ENCODE measurements at regions not wholly inside any gene's neighbourhood (a gene's known extent, or its start where the extent isn't known, plus 50 kb on each side); places are given as distances from the start of the nearest gene placed in this dataset.
A peak's percentile ranks its signal among the peaks of the same experiment; 100 is the strongest.

DNA sequence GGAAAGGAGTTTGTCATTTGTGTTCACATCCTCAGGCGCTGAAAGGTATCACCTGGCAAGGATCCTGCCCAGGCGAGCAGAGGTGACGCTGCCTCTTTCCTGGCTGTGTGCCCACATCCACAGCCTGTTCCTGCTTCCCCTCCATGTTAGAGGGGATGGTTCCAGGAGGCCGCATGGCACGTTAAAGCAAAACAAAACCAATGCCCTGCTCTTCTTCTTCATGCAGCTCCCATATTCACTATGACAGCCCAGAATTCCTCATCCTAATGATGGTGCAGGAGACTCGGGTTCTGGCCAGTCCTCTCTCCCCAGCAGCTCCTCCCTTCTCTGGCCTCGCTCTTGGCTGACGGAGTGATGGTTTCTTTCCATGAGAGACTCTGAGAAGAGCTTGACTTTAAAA lies 678.5 kb upstream of the ANKRD30A start:
- H3K4me1 ChIP-seq (ENCODE audit: control insufficient read depth in 5 of 5, insufficient read depth in 5 of 5, low read length in 5 of 5): peaks cover 0 to 7% (median 3%) of the 10 kb centered on the region in 5 donors
- ATAC-seq (ENCODE audit: insufficient read depth, low FRiP score) (no peak), DNase-seq (peak in 1 of 3 donors; percentile 5)
- H3K27me3 ChIP-seq (ENCODE audit: control insufficient read depth in 3 of 3, insufficient read depth in 3 of 3, low read length in 2 of 3): no peaks in the 10 kb centered on the region
- H3K4me3 ChIP-seq: no peak overlapping the region
- H3K36me3 ChIP-seq (ENCODE audit: control insufficient read depth in 4 of 4, insufficient read depth in 4 of 4, low read length in 4 of 4): no peaks in the 10 kb centered on the region
- H3K9ac ChIP-seq (ENCODE audit: insufficient read depth in 1 of 2, low read length in 2 of 2): no peak overlapping the region
- H3K9me3 ChIP-seq (ENCODE audit: control insufficient read depth in 4 of 4, insufficient read depth in 3 of 4, low read length in 3 of 4): no peaks in the 10 kb centered on the region
- H3K27ac ChIP-seq (ENCODE audit: low read depth in 1 of 2, low read length in 1 of 2): peak overlapping the region in 1 of 2 donors; percentile 70
- TF ChIP-seq, protein P1, sequence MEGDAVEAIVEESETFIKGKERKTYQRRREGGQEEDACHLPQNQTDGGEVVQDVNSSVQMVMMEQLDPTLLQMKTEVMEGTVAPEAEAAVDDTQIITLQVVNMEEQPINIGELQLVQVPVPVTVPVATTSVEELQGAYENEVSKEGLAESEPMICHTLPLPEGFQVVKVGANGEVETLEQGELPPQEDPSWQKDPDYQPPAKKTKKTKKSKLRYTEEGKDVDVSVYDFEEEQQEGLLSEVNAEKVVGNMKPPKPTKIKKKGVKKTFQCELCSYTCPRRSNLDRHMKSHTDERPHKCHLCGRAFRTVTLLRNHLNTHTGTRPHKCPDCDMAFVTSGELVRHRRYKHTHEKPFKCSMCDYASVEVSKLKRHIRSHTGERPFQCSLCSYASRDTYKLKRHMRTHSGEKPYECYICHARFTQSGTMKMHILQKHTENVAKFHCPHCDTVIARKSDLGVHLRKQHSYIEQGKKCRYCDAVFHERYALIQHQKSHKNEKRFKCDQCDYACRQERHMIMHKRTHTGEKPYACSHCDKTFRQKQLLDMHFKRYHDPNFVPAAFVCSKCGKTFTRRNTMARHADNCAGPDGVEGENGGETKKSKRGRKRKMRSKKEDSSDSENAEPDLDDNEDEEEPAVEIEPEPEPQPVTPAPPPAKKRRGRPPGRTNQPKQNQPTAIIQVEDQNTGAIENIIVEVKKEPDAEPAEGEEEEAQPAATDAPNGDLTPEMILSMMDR (IDR thresholded peaks at IDR 0.05; ENCODE audit: control extremely low read depth, extremely low read depth): no peak
- WGBS, 2 donors: 71 to 77% methylated on average over 8 of the region's 8 CpGs

DNA sequence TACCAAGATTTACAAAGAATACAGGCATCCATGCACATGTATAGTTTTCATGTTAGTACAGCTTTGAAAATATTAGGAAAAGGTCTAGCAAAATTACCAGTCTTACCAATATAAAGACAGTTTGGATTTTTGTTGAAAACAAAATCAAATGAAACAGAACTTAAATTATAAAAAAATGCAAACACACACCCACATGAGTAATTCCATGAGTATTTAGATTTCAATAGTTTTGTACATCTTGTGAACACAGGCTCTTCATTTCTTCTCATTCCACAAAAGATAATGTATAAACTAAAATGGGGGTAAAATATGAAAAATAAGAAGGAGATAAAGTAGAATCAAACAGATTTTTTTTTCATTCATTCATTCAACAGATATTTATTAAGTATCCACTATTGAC lies 682.2 kb upstream of the ANKRD30A start:
- DNase-seq (no peak), ATAC-seq (ENCODE audit: insufficient read depth, low FRiP score) (no peak)
- TF ChIP-seq, protein P1 (IDR thresholded peaks at IDR 0.05; ENCODE audit: control extremely low read depth, extremely low read depth): no peak
- Histone ChIP-seq H3K4me1 (ENCODE audit: control insufficient read depth in 5 of 5, insufficient read depth in 5 of 5, low read length in 5 of 5) (peaks cover 0 to 4% (median 0%) of the 10 kb centered on the region in 5 donors), H3K9me3 (ENCODE audit: control insufficient read depth in 4 of 4, insufficient read depth in 3 of 4, low read length in 3 of 4) (no peaks in the 10 kb centered on the region), H3K4me3 (no peak overlapping the region), H3K9ac (ENCODE audit: insufficient read depth in 1 of 2, low read length in 2 of 2) (no peak overlapping the region), H3K27me3 (ENCODE audit: control insufficient read depth in 3 of 3, insufficient read depth in 3 of 3, low read length in 2 of 3) (no peaks in the 10 kb centered on the region), H3K27ac (ENCODE audit: low read depth in 1 of 2, low read length in 1 of 2) (no peak overlapping the region), H3K36me3 (ENCODE audit: control insufficient read depth in 4 of 4, insufficient read depth in 4 of 4, low read length in 4 of 4) (no peaks in the 10 kb centered on the region)

DNA sequence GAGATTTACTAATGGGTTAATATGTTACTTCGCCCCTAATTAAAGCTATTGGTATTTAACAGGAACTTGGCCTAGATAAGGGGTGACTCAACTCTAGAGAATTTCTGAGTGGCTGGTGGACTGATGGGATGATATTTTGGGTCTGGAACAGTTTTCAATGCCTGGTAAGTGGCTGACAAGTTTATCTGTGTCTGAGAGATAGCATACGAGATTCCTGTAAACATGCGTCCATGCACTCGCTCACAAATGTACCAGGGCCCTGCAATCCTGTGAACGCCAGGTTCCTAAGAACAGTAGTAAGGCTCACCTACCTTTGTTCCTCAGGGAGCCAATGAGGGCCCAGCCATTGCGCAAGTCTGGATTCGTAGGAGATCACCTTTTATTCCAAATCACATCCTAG lies 683.8 kb upstream of the ANKRD30A start:
- WGBS, 2 donors: 58 to 81% methylated on average over 7 of the region's 7 CpGs
- Histone ChIP-seq H3K9me3 (ENCODE audit: control insufficient read depth in 4 of 4, insufficient read depth in 3 of 4, low read length in 3 of 4) (peaks cover 0 to 1% (median 0%) of the 10 kb centered on the region in 4 donors), H3K4me1 (ENCODE audit: control insufficient read depth in 5 of 5, insufficient read depth in 5 of 5, low read length in 5 of 5) (peaks cover 0 to 4% (median 0%) of the 10 kb centered on the region in 5 donors), H3K4me3 (no peak overlapping the region), H3K27ac (ENCODE audit: low read depth in 1 of 2, low read length in 1 of 2) (peak overlapping the region in 1 of 2 donors; percentile 40), H3K9ac (ENCODE audit: insufficient read depth in 1 of 2, low read length in 2 of 2) (no peak overlapping the region), H3K36me3 (ENCODE audit: control insufficient read depth in 4 of 4, insufficient read depth in 4 of 4, low read length in 4 of 4) (no peaks in the 10 kb centered on the region), H3K27me3 (ENCODE audit: control insufficient read depth in 3 of 3, insufficient read depth in 3 of 3, low read length in 2 of 3) (no peaks in the 10 kb centered on the region)
- TF ChIP-seq, protein P1 (IDR thresholded peaks at IDR 0.05; ENCODE audit: control extremely low read depth, extremely low read depth): no peak
- peak in 2 of 3 donors; percentile 48 to 52 for DNase-seq
- ATAC-seq (ENCODE audit: insufficient read depth, low FRiP score): no peak

DNA sequence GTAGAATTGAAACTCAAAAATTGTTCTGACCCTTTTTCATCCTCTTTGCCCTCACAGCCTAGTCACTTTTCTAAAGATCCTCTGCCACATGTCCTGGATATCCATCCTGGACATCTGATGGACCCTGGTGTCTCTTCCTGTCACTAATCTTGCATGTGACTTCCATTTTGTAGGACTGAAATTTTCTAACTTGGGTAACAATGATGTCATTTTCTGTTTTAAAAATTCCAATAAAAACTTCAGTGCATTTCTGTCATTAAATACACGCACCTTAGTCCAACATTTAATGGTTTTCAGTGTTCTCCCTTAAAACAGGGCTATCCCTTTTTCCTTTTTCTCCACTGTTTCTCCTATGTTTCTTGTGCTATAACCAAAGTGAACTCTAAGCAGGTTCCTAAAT lies 684.9 kb upstream of the ANKRD30A start:
- Histone ChIP-seq H3K36me3 (ENCODE audit: control insufficient read depth in 4 of 4, insufficient read depth in 4 of 4, low read length in 4 of 4) (no peaks in the 10 kb centered on the region), H3K4me1 (ENCODE audit: control insufficient read depth in 5 of 5, insufficient read depth in 5 of 5, low read length in 5 of 5) (peaks cover 0 to 4% (median 0%) of the 10 kb centered on the region in 5 donors), H3K4me3 (no peak overlapping the region), H3K27ac (ENCODE audit: low read depth in 1 of 2, low read length in 1 of 2) (peak overlapping the region in 1 of 2 donors; percentile 9), H3K27me3 (ENCODE audit: control insufficient read depth in 3 of 3, insufficient read depth in 3 of 3, low read length in 2 of 3) (no peaks in the 10 kb centered on the region), H3K9me3 (ENCODE audit: control insufficient read depth in 4 of 4, insufficient read depth in 3 of 4, low read length in 3 of 4) (peaks cover 0 to 1% (median 0%) of the 10 kb centered on the region in 4 donors), H3K9ac (ENCODE audit: insufficient read depth in 1 of 2, low read length in 2 of 2) (no peak overlapping the region)
- TF ChIP-seq, protein P1 (IDR thresholded peaks at IDR 0.05; ENCODE audit: control extremely low read depth, extremely low read depth): no peak
- 90 to 97% methylated on average over 1 of the region's 1 CpG for WGBS, 2 donors
- ATAC-seq (ENCODE audit: insufficient read depth, low FRiP score) (no peak), DNase-seq (no peak)
